Bronchial epithelial cell (primary cell): ENCODE measurements at regions not wholly inside any gene's neighbourhood (a gene's known extent, or its start where the extent isn't known, plus 50 kb on each side); places are given as distances from the start of the nearest gene placed in this dataset.

Experiments used
- DNase-seq: peaks from one replicate; pipeline ENCODE4 v3.0.0-alpha.2; 2010; ENCODE audit warnings: low read depth
- FAIRE-seq: peaks from 2 replicates; lab custom pipeline; 2011; peaks lifted over from hg19 to GRCh38; lab: Jason Lieb, UNC
- H3K27me3 ChIP-seq: 2 replicates; pipeline ENCODE4 v1.5.1; 2011; ENCODE audit warnings: low read length; ENCODE audit not compliant: control insufficient read depth, insufficient read depth
- H3K36me3 ChIP-seq: 2 replicates; pipeline ENCODE4 v1.5.1; 2011; ENCODE audit warnings: low read length; ENCODE audit not compliant: control insufficient read depth, insufficient read depth
- H3K4me3 ChIP-seq: 2 replicates; pipeline ENCODE4 v1.5.1; 2011; ENCODE audit warnings: mild to moderate bottlenecking, low read depth, low read length, control low read depth
- CTCF ChIP-seq: IDR thresholded peaks from 2 replicates; pipeline ENCODE4 v1.5.1; 2011; ENCODE audit warnings: mild to moderate bottlenecking, moderate library complexity, low read length, control low read depth, inconsistent platforms; ENCODE audit not compliant: insufficient read depth, severe bottlenecking

- FAIRE-seq, result no peak
Measured at GRCh38 chr20:40436011-40436410, 253.0 kb downstream of the MAFB start.

GRCh38 chr20:40435146-40435895 lies 253.7 kb downstream of the MAFB start:
- no peak for FAIRE-seq
- no peak for TF ChIP-seq CTCF
- Histone ChIP-seq H3K4me3 (no peak overlapping the region), H3K27me3 (no peaks in the 10 kb centered on the region), H3K36me3 (no peaks in the 10 kb centered on the region)
- no peak for DNase-seq

More at GRCh38 chr20:40436011-40436410, 253.0 kb downstream of the MAFB start:
- DNase-seq, result no peak
- Histone ChIP-seq H3K4me3 (no peak overlapping the region), H3K36me3 (no peaks in the 10 kb centered on the region), H3K27me3 (no peaks in the 10 kb centered on the region)
- TF ChIP-seq CTCF, result no peak

GRCh38 chr20:40434122-40434521 lies 254.9 kb downstream of the MAFB start:
- Histone ChIP-seq H3K27me3 (no peaks in the 10 kb centered on the region), H3K36me3 (no peaks in the 10 kb centered on the region), H3K4me3 (no peak overlapping the region)
- peak; percentile 7 for FAIRE-seq
- TF ChIP-seq CTCF, result no peak
- no peak for DNase-seq

- no peak overlapping the region for H3K4me3 ChIP-seq
- no peak for DNase-seq
- FAIRE-seq, result no peak
- no peaks in the 10 kb centered on the region for H3K36me3 ChIP-seq
- TF ChIP-seq CTCF, result no peak
- no peaks in the 10 kb centered on the region for H3K27me3 ChIP-seq
Measured at GRCh38 chr20:40433341-40433861, 255.6 kb downstream of the MAFB start.

- H3K4me3 ChIP-seq, result no peak overlapping the region
- H3K36me3 ChIP-seq, result no peaks in the 10 kb centered on the region
- H3K27me3 ChIP-seq, result no peaks in the 10 kb centered on the region
- FAIRE-seq, result no peak
- TF ChIP-seq CTCF, result no peak
- DNase-seq, result peak; percentile 69
Measured at GRCh38 chr20:40431611-40432010, 257.4 kb downstream of the MAFB start.
